MM.1S (cell line): ENCODE measurements at regions not wholly inside any gene's neighbourhood (a gene's known extent, or its start where the extent isn't known, plus 50 kb on each side); places are given as distances from the start of the nearest gene placed in this dataset.

ENCODE experiments used
- DNase-seq: peaks from one replicate; pipeline ENCODE4 v3.0.0-alpha.2; 2015
- H2AFZ ChIP-seq: fragments of 300-600 bp; sonication (generic); 2 replicates; pipeline ENCODE4 v1.6.0; 2016; ENCODE audit warnings: antibody characterized with exemption, low read length
- H3F3A ChIP-seq: fragments of 300-600 bp; sonication (generic); 2 replicates; pipeline ENCODE4 v1.6.1; 2016; ENCODE audit warnings: mild to moderate bottlenecking, antibody characterized with exemption, low read length, moderate library complexity, mixed read lengths; ENCODE audit not compliant: insufficient read depth
- H3K27ac ChIP-seq: fragments of 300-600 bp; sonication (generic); 2 replicates; pipeline ENCODE4 v1.5.1; 2016; ENCODE audit warnings: mild to moderate bottlenecking, low read length
- H3K27me3 ChIP-seq: fragments of 300-600 bp; sonication (generic); replicated peaks from 2 replicates; pipeline ENCODE4 v1.6.0; 2016; ENCODE audit warnings: low read length; ENCODE audit not compliant: insufficient read depth
- H3K36me3 ChIP-seq: fragments of 300-600 bp; sonication (generic); replicated peaks from 2 replicates; pipeline ENCODE4 v1.6.1; 2016; ENCODE audit warnings: mild to moderate bottlenecking, low read length, mixed read lengths; ENCODE audit not compliant: insufficient read depth
- H3K4me1 ChIP-seq: fragments of 300-600 bp; sonication (generic); 2 replicates; pipeline ENCODE4 v1.6.1; 2016; ENCODE audit warnings: low read length, mixed read lengths
- H3K4me2 ChIP-seq: fragments of 300-600 bp; sonication (generic); 2 replicates; pipeline ENCODE4 v1.6.0; 2016; ENCODE audit warnings: low read depth, low read length
- H3K4me3 ChIP-seq: fragments of 300-600 bp; sonication (generic); 2 replicates; pipeline ENCODE4 v1.5.1; 2016; ENCODE audit warnings: low read length, mixed read lengths
- H3K79me2 ChIP-seq: fragments of 300-600 bp; sonication (generic); 2 replicates; pipeline ENCODE4 v1.6.1; 2016; ENCODE audit warnings: mixed run types, low read length, mixed read lengths
- H3K9ac ChIP-seq: fragments of 300-600 bp; sonication (generic); 2 replicates; pipeline ENCODE4 v1.6.1; 2016; ENCODE audit warnings: low read length, mixed read lengths
- H3K9me2 ChIP-seq: fragments of 300-600 bp; sonication (generic); replicated peaks from 2 replicates; pipeline ENCODE4 v1.6.1; 2016; ENCODE audit warnings: mild to moderate bottlenecking, low read length, mixed read lengths; ENCODE audit not compliant: insufficient read depth
- H3K9me3 ChIP-seq: fragments of 300-600 bp; sonication (generic); replicated peaks from 2 replicates; pipeline ENCODE4 v1.6.1; 2016; ENCODE audit warnings: mild to moderate bottlenecking, low read length, mixed read lengths; ENCODE audit not compliant: insufficient read depth
- H4K20me1 ChIP-seq: fragments of 300-600 bp; sonication (generic); 2 replicates; pipeline ENCODE4 v1.6.1; 2016; ENCODE audit warnings: mild to moderate bottlenecking, low read length, moderate library complexity, mixed read lengths; ENCODE audit not compliant: insufficient read depth
- EZH2 ChIP-seq: fragments of 300-600 bp; sonication (generic); optimal IDR thresholded peaks from 2 replicates; pipeline ENCODE3; 2017; ENCODE audit warnings: low read depth, mild to moderate bottlenecking, antibody characterized with exemption, low read length, mixed read lengths
- EZH2phosphoT487 ChIP-seq: fragments of 300-600 bp; sonication (generic); IDR thresholded peaks from 2 replicates; pipeline ENCODE4 v1.6.1; 2018; ENCODE audit warnings: antibody characterized with exemption, low read length
- TF ChIP-seq, protein P1 (sequence below): fragments of 300-600 bp; sonication (generic); IDR thresholded peaks from 2 replicates; pipeline ENCODE4 v1.5.1; 2016; ENCODE audit warnings: antibody characterized with exemption, low read length, mixed read lengths

DNA sequence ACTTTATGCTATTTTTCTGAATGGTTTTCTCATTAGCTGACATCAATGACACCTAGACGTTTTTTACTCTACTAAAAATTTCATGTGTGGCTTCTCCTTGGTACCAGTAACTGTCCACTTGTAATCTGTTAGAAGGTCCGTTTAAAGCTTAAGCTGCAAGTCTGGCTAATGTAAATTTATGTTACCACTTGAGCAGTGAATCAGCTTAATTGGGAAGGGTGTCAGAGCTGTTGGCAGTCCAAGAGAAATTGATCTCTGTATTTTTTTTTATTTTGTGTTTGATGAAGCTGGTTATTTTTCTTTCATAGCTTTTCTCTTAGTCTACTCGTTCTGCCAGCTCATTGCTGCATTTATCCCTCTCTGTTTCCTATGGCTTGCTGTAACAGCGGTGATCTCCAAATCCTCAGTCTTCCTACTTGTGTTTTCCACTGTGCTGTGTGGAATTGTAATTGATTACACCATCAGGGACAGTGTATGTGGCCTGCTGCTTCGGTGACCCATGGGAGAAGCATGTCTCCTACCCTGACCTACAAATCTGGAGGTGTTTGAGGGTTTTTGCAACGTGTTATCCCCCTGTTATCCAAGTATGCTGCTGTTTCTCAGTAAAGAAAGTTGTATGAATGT lies 724.2 kb upstream of the REG3G start:
- Histone ChIP-seq H2AFZ (no peak overlapping the region), H3K79me2 (no peaks in the 10 kb centered on the region), H3F3A (no peaks in the 10 kb centered on the region), H3K27me3 (no peaks in the 10 kb centered on the region), H3K4me2 (no peak overlapping the region), H3K27ac (no peak overlapping the region), H3K9me2 (no peaks in the 10 kb centered on the region), H3K4me3 (no peak overlapping the region), H3K36me3 (no peaks in the 10 kb centered on the region), H3K9ac (no peak overlapping the region), H3K9me3 (no peaks in the 10 kb centered on the region), H3K4me1 (no peaks in the 10 kb centered on the region), H4K20me1 (no peaks in the 10 kb centered on the region)
- TF ChIP-seq EZH2phosphoT487 (no peak), EZH2 (no peak)
- TF ChIP-seq, protein P1, sequence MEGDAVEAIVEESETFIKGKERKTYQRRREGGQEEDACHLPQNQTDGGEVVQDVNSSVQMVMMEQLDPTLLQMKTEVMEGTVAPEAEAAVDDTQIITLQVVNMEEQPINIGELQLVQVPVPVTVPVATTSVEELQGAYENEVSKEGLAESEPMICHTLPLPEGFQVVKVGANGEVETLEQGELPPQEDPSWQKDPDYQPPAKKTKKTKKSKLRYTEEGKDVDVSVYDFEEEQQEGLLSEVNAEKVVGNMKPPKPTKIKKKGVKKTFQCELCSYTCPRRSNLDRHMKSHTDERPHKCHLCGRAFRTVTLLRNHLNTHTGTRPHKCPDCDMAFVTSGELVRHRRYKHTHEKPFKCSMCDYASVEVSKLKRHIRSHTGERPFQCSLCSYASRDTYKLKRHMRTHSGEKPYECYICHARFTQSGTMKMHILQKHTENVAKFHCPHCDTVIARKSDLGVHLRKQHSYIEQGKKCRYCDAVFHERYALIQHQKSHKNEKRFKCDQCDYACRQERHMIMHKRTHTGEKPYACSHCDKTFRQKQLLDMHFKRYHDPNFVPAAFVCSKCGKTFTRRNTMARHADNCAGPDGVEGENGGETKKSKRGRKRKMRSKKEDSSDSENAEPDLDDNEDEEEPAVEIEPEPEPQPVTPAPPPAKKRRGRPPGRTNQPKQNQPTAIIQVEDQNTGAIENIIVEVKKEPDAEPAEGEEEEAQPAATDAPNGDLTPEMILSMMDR: no peak
- DNase-seq: no peak

DNA sequence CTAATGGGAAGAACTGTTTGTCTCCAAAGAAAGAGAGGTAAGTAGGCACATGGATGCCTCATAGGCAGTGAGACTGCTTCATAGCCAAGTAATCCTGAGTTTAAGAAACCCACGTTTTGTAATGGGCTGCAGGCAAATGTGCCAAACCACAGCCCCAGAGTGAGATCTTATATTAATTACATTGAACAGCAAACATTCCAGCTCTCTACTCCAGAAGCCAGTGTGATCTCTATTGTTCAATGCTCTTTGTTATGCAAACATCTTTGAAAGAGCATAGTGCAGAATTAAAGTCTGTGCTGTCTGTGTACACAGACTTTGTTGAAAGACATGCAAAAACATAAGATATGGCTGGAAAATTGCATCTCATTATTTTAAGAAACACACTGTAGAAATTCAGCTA lies 720.8 kb upstream of the REG3G start:
- Histone ChIP-seq H4K20me1 (no peaks in the 10 kb centered on the region), H3K9me2 (no peaks in the 10 kb centered on the region), H3K4me2 (no peak overlapping the region), H3K79me2 (no peaks in the 10 kb centered on the region), H3K27ac (no peak overlapping the region), H2AFZ (no peak overlapping the region), H3K9ac (no peak overlapping the region), H3K4me1 (no peaks in the 10 kb centered on the region), H3K9me3 (no peaks in the 10 kb centered on the region), H3K36me3 (no peaks in the 10 kb centered on the region), H3F3A (no peaks in the 10 kb centered on the region), H3K4me3 (no peak overlapping the region), H3K27me3 (no peaks in the 10 kb centered on the region)
- TF ChIP-seq EZH2phosphoT487 (no peak), EZH2 (no peak)
- TF ChIP-seq, protein P1: no peak
- DNase-seq: no peak

DNA sequence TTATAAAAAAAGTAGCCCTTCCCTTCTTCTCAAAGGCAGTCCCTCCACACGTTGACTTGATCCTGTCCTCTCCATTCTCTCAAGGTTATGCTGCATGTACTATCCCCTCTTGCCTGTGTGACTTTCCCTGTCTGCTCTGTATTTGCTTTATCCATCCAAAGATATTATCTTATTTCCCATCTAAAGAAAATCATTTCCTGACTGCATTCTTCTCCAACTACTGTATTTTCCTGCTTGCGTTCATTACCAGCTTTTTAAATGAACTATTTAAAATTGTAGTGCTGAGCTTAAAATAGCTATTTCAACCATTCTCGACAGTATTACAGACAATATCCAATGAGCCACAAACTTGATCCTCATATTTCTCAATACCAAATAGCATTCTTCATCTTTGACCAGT lies 716.0 kb upstream of the REG3G start:
- Histone ChIP-seq H3F3A (no peaks in the 10 kb centered on the region), H4K20me1 (no peaks in the 10 kb centered on the region), H3K9ac (no peak overlapping the region), H3K9me2 (no peaks in the 10 kb centered on the region), H3K27ac (no peak overlapping the region), H3K36me3 (no peaks in the 10 kb centered on the region), H2AFZ (no peak overlapping the region), H3K4me1 (no peaks in the 10 kb centered on the region), H3K4me3 (no peak overlapping the region), H3K4me2 (no peak overlapping the region), H3K9me3 (no peaks in the 10 kb centered on the region), H3K27me3 (no peaks in the 10 kb centered on the region), H3K79me2 (no peaks in the 10 kb centered on the region)
- no peak for TF ChIP-seq EZH2
- TF ChIP-seq, protein P1: no peak
- TF ChIP-seq EZH2phosphoT487: no peak
- no peak for DNase-seq
